GM12878 (cell line): ENCODE measurements at regions not wholly inside any gene's neighbourhood (a gene's known extent, or its start where the extent isn't known, plus 50 kb on each side); places are given as distances from the start of the nearest gene placed in this dataset.

Experiments used
- ATAC-seq: fragments of 200-7000 bp; cut with Tn5 transposase; 3 replicates; pipeline ENCODE4 v1.9.1; 2020; ENCODE audit warnings: mild to moderate bottlenecking, moderate library complexity
- BruUV-seq: library from RNA; stranded (reverse); fragments of 400-500 nt; replicated peaks from 2 replicates; lab custom pipeline; 2021; lab: Mats Ljungman, UMichigan
- CTCF ChIA-PET: fragments of 300-600 bp; sonication (Branson Sonifier 250); formaldehyde crosslinking; extraction: SDS; loops from one replicate; lab custom pipeline; 2021; ENCODE audit warnings: inconsistent platforms; lab: Yijun Ruan, JAX
- POLR2A ChIA-PET: fragments of 350-600 bp; formaldehyde crosslinking; extraction: SDS; loops from one replicate; lab custom pipeline; 2021; ENCODE audit warnings: inconsistent platforms; lab: Charles Lee
- RAD21 ChIA-PET: fragments of 300-600 bp; sonication (Branson Sonifier 250); formaldehyde crosslinking; loops from one replicate; lab custom pipeline; 2023; ENCODE audit warnings: antibody characterized with exemption; ENCODE audit not compliant: unreplicated experiment; lab: Charles Lee
- SMC1A ChIA-PET: fragments of 300-600 bp; sonication (Branson Sonifier 250); formaldehyde crosslinking; loops from one replicate; lab custom pipeline; 2023; ENCODE audit not compliant: unreplicated experiment, uncharacterized antibody; lab: Charles Lee
- DNase-seq: peaks from one replicate; pipeline ENCODE4 v3.0.0-alpha.2; 2011; ENCODE audit warnings: low read depth, low spot score
- FAIRE-seq: peaks from 3 replicates; lab custom pipeline; 2011; peaks lifted over from hg19 to GRCh38; lab: Jason Lieb, UNC
- H2AFZ ChIP-seq: 2 replicates; pipeline ENCODE4 v1.6.0; 2011; ENCODE audit warnings: low read depth, low read length, control low read depth; ENCODE audit not compliant: control insufficient read depth
- H3K27ac ChIP-seq: 2 replicates; pipeline ENCODE4 v1.5.1; 2011; ENCODE audit warnings: control low read depth; ENCODE audit not compliant: control insufficient read depth, insufficient read depth
- H3K27me3 ChIP-seq, 2 experiments: replicated peaks in 1 of 2; 2 replicates each; pipeline versions ENCODE4 v1.6.0 to v1.6.1; 2011; ENCODE audit warnings: low read length in 1 of 2; ENCODE audit not compliant: control insufficient read depth in 2 of 2, insufficient read depth in 2 of 2
- H3K36me3 ChIP-seq, 2 experiments: 2 replicates each; pipeline ENCODE4 v1.5.1; 2011; ENCODE audit warnings: low read length in 1 of 2; ENCODE audit not compliant: control insufficient read depth in 2 of 2, insufficient read depth in 2 of 2
- H3K4me1 ChIP-seq: 2 replicates; pipeline ENCODE4 v1.6.1; 2011; ENCODE audit warnings: mild to moderate bottlenecking, low read length, moderate library complexity, mixed read lengths; ENCODE audit not compliant: control insufficient read depth, insufficient read depth
- H3K4me2 ChIP-seq: 2 replicates; pipeline ENCODE4 v1.6.0; 2011; ENCODE audit warnings: control low read depth; ENCODE audit not compliant: control insufficient read depth, insufficient read depth
- H3K4me3 ChIP-seq: fragments of 200-600 bp; sonication (generic); 2 replicates; pipeline ENCODE4 v1.5.1; 2016
- H3K79me2 ChIP-seq: 2 replicates; pipeline ENCODE4 v1.6.0; 2011; ENCODE audit warnings: low read length; ENCODE audit not compliant: control insufficient read depth, insufficient read depth
- H3K9ac ChIP-seq: 2 replicates; pipeline ENCODE4 v1.8.0; 2011; ENCODE audit warnings: low read length, control low read depth, mixed read lengths; ENCODE audit not compliant: control insufficient read depth, insufficient read depth
- H3K9me3 ChIP-seq: replicated peaks from 3 replicates; pipeline ENCODE4 v1.5.1; 2011; ENCODE audit warnings: mild to moderate bottlenecking, low read length; ENCODE audit not compliant: control insufficient read depth, insufficient read depth
- H4K20me1 ChIP-seq: 2 replicates; pipeline ENCODE4 v1.6.0; 2011; ENCODE audit not compliant: control insufficient read depth, insufficient read depth
- BACH1 ChIP-seq: fragments of 450-650 bp; IDR thresholded peaks from 2 replicates; pipeline ENCODE4 v1.6.1; 2017; ENCODE audit warnings: mild to moderate bottlenecking, borderline replicate concordance
- BMI1 ChIP-seq: fragments of 450-650 bp; IDR thresholded peaks from 2 replicates; pipeline ENCODE4 v1.6.1; 2016; ENCODE audit warnings: mild to moderate bottlenecking, moderate library complexity, borderline replicate concordance
- CBX3 ChIP-seq: fragments of 200-600 bp; sonication (generic); IDR thresholded peaks from 2 replicates; pipeline ENCODE4 v1.6.1; 2016; ENCODE audit warnings: low read depth, borderline replicate concordance
- EGR1 ChIP-seq, 2 experiments: IDR thresholded peaks; 1 replicate in 1 of 2; 2 replicates in 1 of 2; pipeline ENCODE4 v1.6.1; 2011 to 2012; ENCODE audit warnings: low read depth in 2 of 2, low read length in 2 of 2, borderline replicate concordance in 1 of 2, mild to moderate bottlenecking in 1 of 2, moderate library complexity in 1 of 2
- GATAD2B ChIP-seq: fragments of 450-650 bp; conservative IDR thresholded peaks from 2 replicates; pipeline ENCODE4 v1.6.1; 2017; ENCODE audit warnings: low read depth, mild to moderate bottlenecking, moderate library complexity
- IRF3 ChIP-seq: fragments of 450-650 bp; IDR thresholded peaks from 2 replicates; pipeline ENCODE4 v1.6.1; 2014; ENCODE audit warnings: mild to moderate bottlenecking
- KLF5 ChIP-seq: fragments of 450-650 bp; IDR thresholded peaks from 2 replicates; pipeline ENCODE4 v1.6.1; 2014; ENCODE audit warnings: mild to moderate bottlenecking; ENCODE audit not compliant: partially characterized antibody
- MTA3 ChIP-seq: IDR thresholded peaks from 2 replicates; pipeline ENCODE4 v1.6.1; 2012; ENCODE audit warnings: low read length, inconsistent platforms, borderline replicate concordance
- NFYA ChIP-seq: IDR thresholded peaks from 2 replicates; pipeline ENCODE4 v1.6.1; 2011; ENCODE audit warnings: low read depth, mild to moderate bottlenecking, low read length, improper control_type of control experiment, borderline replicate concordance
- NFYB ChIP-seq: IDR thresholded peaks from 2 replicates; pipeline ENCODE4 v1.6.1; 2011; ENCODE audit warnings: low read depth, mild to moderate bottlenecking, low read length, improper control_type of control experiment, moderate library complexity; ENCODE audit not compliant: insufficient read depth
- NR2F1 ChIP-seq: fragments of 450-650 bp; conservative IDR thresholded peaks from 2 replicates; pipeline ENCODE4 v1.6.1; 2017; ENCODE audit warnings: mild to moderate bottlenecking
- POU2F2 ChIP-seq: IDR thresholded peaks from 3 replicates; pipeline ENCODE4 v1.6.1; 2011; ENCODE audit warnings: low read depth, mild to moderate bottlenecking, low read length, borderline replicate concordance
- RAD51 ChIP-seq: fragments of 450-650 bp; IDR thresholded peaks from 2 replicates; pipeline ENCODE4 v1.6.1; 2016; ENCODE audit warnings: moderate library complexity, mild to moderate bottlenecking, inconsistent platforms
- ZNF24 ChIP-seq: fragments of 450-650 bp; IDR thresholded peaks from 2 replicates; pipeline ENCODE4 v1.6.1; 2017; ENCODE audit warnings: antibody characterized with exemption, mild to moderate bottlenecking
- WGBS: methylation state at CpG from one replicate; pipeline ENCODE4 v1.1.6; 2016; ENCODE audit warnings: low lambda C conversion rate; ENCODE audit not compliant: insufficient replicate concordance, insufficient coverage; ENCODE audit errors: missing lambda C conversion rate; 5-methylcytosine and 5-hydroxymethylcytosine counted together
- in situ Hi-C: fragments of 300-500 bp; cut with MboI; formaldehyde crosslinking; loops from 9 replicates; pipeline ENCODE4 v1.14.3; 2018; ENCODE audit warnings: mixed read lengths
- intact Hi-C: fragments of 100-400 bp; cut with micrococcal nuclease; formaldehyde crosslinking; loops from one replicate; pipeline ENCODE4 v1.14.2; 2022; ENCODE audit not compliant: unreplicated experiment

GRCh38 chr1:181296180-181296579 lies 187.1 kb upstream of the CACNA1E start:
- no peak for DNase-seq
- H3K4me1 ChIP-seq: no peaks in the 10 kb centered on the region
- FAIRE-seq: no peak
- in situ Hi-C loops (no loop called here), intact Hi-C loops (no loop called here)
- BruUV-seq: no TSS peak
- no peak overlapping the region for H3K4me3 ChIP-seq
- ChIA-PET SMC1A (no interaction called here), POLR2A (no interaction called here), RAD21 (no interaction called here), CTCF (interaction anchor here (1.0 kb wide), 1 partner anchor 12 kb away, joined by 6 read pairs; no protein-coding TSS in a partner anchor)
- no peaks in the 10 kb centered on the region for H3K9me3 ChIP-seq
- H3K27me3 ChIP-seq: no peaks in the 10 kb centered on the region; a peak in 2 of 4 replicates
- H3K36me3 ChIP-seq: no peaks in the 10 kb centered on the region
- 0% methylated on average over 2 of the region's 2 CpGs for WGBS
- TF ChIP-seq GATAD2B: no peak
- TF ChIP-seq NFYA: no peak
- TF ChIP-seq EGR1 (IDR thresholded peaks at IDR 0.05; ENCODE audit: borderline replicate concordance in 1 of 2, low read depth in 2 of 2, low read length in 2 of 2): no peak
- TF ChIP-seq MTA3: no peak
- TF ChIP-seq KLF5: no peak
- TF ChIP-seq BACH1: no peak
- no peak for TF ChIP-seq ZNF24
- H3K4me2 ChIP-seq: no peak overlapping the region
- H3K79me2 ChIP-seq: no peaks in the 10 kb centered on the region
- no peaks in the 10 kb centered on the region for H4K20me1 ChIP-seq
- no peak overlapping the region for H2AFZ ChIP-seq
- no peak overlapping the region for H3K9ac ChIP-seq
- H3K27ac ChIP-seq: no peak overlapping the region
- no peak for ATAC-seq

GRCh38 chr1:181308098-181308497 lies 175.2 kb upstream of the CACNA1E start:
- no peak for DNase-seq
- Histone ChIP-seq H3K79me2 (no peaks in the 10 kb centered on the region), H3K9me3 (no peaks in the 10 kb centered on the region), H3K36me3 (no peaks in the 10 kb centered on the region), H3K4me3 (no peak overlapping the region), H3K27ac (no peak overlapping the region), H2AFZ (no peak overlapping the region), H3K4me1 (no peaks in the 10 kb centered on the region)
- ChIA-PET RAD21 (no interaction called here), POLR2A (no interaction called here), SMC1A (interaction anchor here (1.1 kb wide), 1 partner anchor 55 kb away, joined by 3 read pairs; no protein-coding TSS in a partner anchor)
- 14% methylated on average over 3 of the region's 3 CpGs for WGBS
- in situ Hi-C loops (no loop called here), intact Hi-C loops (no loop called here)
- TF ChIP-seq IRF3: no peak
- no peak for TF ChIP-seq POU2F2
- TF ChIP-seq RAD51: no peak
- TF ChIP-seq BMI1: no peak
- no peak for TF ChIP-seq NR2F1
- no peak for TF ChIP-seq CBX3
- no peak for TF ChIP-seq NFYA
- no peak for TF ChIP-seq NFYB
- TF ChIP-seq, all 136 proteins: peak for 0
- no peaks in the 10 kb centered on the region for H4K20me1 ChIP-seq
- CTCF ChIA-PET: interaction anchor here (0.8 to 1.3 kb wide), 2 partner anchors 118 kb away, joined by 3 to 4 read pairs; no protein-coding TSS in a partner anchor
- no peak overlapping the region for H3K4me2 ChIP-seq
- FAIRE-seq: no peak
- ATAC-seq: no peak
- no TSS peak for BruUV-seq
- H3K9ac ChIP-seq: no peak overlapping the region
- peaks cover 0 to 3% of the 10 kb centered on the region in 2 experiments; a peak in 2 of 4 replicates for H3K27me3 ChIP-seq
